ENCODE measurements at regions not wholly inside any gene's neighbourhood (a gene's known extent, or its start where the extent isn't known, plus 50 kb on each side); places are given as distances from the start of the nearest gene placed in this dataset.

GRCh38 chr4:138555108-138555507 is 313.0 kb upstream of the SLC7A11 start:
- TF ChIP-seq CTCF (conservative IDR thresholded peaks at IDR 0.05; ENCODE audit: control insufficient read depth, insufficient read depth, low read depth, low read length), result no peak
- DNase-seq (ENCODE audit: low read depth), result no peak
- no peak overlapping the region for H3K4me3 ChIP-seq (ENCODE audit: control insufficient read depth, low read depth, low read length)

GRCh38 chr4:138553001-138553845 is 311.1 kb upstream of the SLC7A11 start:
- H3K4me3 ChIP-seq (ENCODE audit: control insufficient read depth, low read depth, low read length), result no peak overlapping the region
- no peak for TF ChIP-seq CTCF (conservative IDR thresholded peaks at IDR 0.05; ENCODE audit: control insufficient read depth, insufficient read depth, low read depth, low read length)
- DNase-seq (ENCODE audit: low read depth), result no peak

GRCh38 chr4:138542191-138542776 is 300.1 kb upstream of the SLC7A11 start:
- peak; percentile 10 for DNase-seq (ENCODE audit: low read depth)
- no peak for TF ChIP-seq CTCF (conservative IDR thresholded peaks at IDR 0.05; ENCODE audit: control insufficient read depth, insufficient read depth, low read depth, low read length)

GRCh38 chr4:138540056-138540800 is 298.1 kb upstream of the SLC7A11 start:
- peak; percentile 24 for DNase-seq (ENCODE audit: low read depth)

More at GRCh38 chr4:138542191-138542776, 300.1 kb upstream of the SLC7A11 start:
- no peak overlapping the region for H3K4me3 ChIP-seq (ENCODE audit: control insufficient read depth, low read depth, low read length)

GRCh38 chr4:138538743-138539142 is 296.6 kb upstream of the SLC7A11 start:
- no peak for TF ChIP-seq CTCF (conservative IDR thresholded peaks at IDR 0.05; ENCODE audit: control insufficient read depth, insufficient read depth, low read depth, low read length)
- no peak overlapping the region for H3K4me3 ChIP-seq (ENCODE audit: control insufficient read depth, low read depth, low read length)
- no peak for DNase-seq (ENCODE audit: low read depth)

More at GRCh38 chr4:138540056-138540800, 298.1 kb upstream of the SLC7A11 start:
- H3K4me3 ChIP-seq (ENCODE audit: control insufficient read depth, low read depth, low read length), result no peak overlapping the region
- no peak for TF ChIP-seq CTCF (conservative IDR thresholded peaks at IDR 0.05; ENCODE audit: control insufficient read depth, insufficient read depth, low read depth, low read length)

GRCh38 chr4:138537731-138538490 is 295.8 kb upstream of the SLC7A11 start:
- no peak overlapping the region for H3K4me3 ChIP-seq (ENCODE audit: control insufficient read depth, low read depth, low read length)
- DNase-seq (ENCODE audit: low read depth), result no peak
- TF ChIP-seq CTCF (conservative IDR thresholded peaks at IDR 0.05; ENCODE audit: control insufficient read depth, insufficient read depth, low read depth, low read length), result no peak

Measured in fibroblast of mammary gland (primary cell).